Neural progenitor cell (in vitro differentiated cells): ENCODE measurements at regions not wholly inside any gene's neighbourhood (a gene's known extent, or its start where the extent isn't known, plus 50 kb on each side); places are given as distances from the start of the nearest gene placed in this dataset.

Source experiments
- DNase-seq: peaks from one replicate; pipeline ENCODE4 v3.0.0-alpha.2; 2016; ENCODE audit warnings: low spot score
- H2AFZ ChIP-seq: fragments of 200-600 bp; sonication (generic); replicated peaks from 2 replicates; pipeline ENCODE4 v1.6.1; 2016; ENCODE audit warnings: antibody characterized with exemption
- H3F3A ChIP-seq: fragments of 200-600 bp; sonication (generic); 2 replicates; pipeline ENCODE4 v1.6.1; 2016; ENCODE audit warnings: antibody characterized with exemption, low read depth
- H3K27ac ChIP-seq: fragments of 200-600 bp; sonication (generic); 2 replicates; pipeline ENCODE4 v1.5.1; 2016; ENCODE audit warnings: mild to moderate bottlenecking
- H3K27me3 ChIP-seq: fragments of 200-600 bp; sonication (generic); 2 replicates; pipeline ENCODE4 v1.6.1; 2016; ENCODE audit warnings: mild to moderate bottlenecking, moderate library complexity
- H3K36me3 ChIP-seq: fragments of 200-600 bp; sonication (generic); 2 replicates; pipeline ENCODE4 v1.5.1; 2016
- H3K4me1 ChIP-seq: fragments of 200-600 bp; sonication (generic); 2 replicates; pipeline ENCODE4 v1.6.1; 2016; ENCODE audit warnings: mixed run types
- H3K4me2 ChIP-seq: fragments of 200-600 bp; sonication (generic); 2 replicates; pipeline ENCODE4 v1.6.1; 2016
- H3K4me3 ChIP-seq: fragments of 200-600 bp; sonication (generic); 2 replicates; pipeline ENCODE4 v1.5.1; 2016
- H3K79me2 ChIP-seq: fragments of 200-600 bp; sonication (generic); 2 replicates; pipeline ENCODE4 v1.6.1; 2016; ENCODE audit warnings: low read depth
- H3K9ac ChIP-seq: fragments of 200-600 bp; sonication (generic); 2 replicates; pipeline ENCODE4 v1.6.1; 2016
- H3K9me3 ChIP-seq: fragments of 200-600 bp; sonication (generic); 2 replicates; pipeline ENCODE4 v1.5.1; 2016; ENCODE audit warnings: low read depth
- H4K20me1 ChIP-seq: fragments of 200-600 bp; sonication (generic); 2 replicates; pipeline ENCODE4 v1.6.1; 2016; ENCODE audit warnings: low read depth
- H3K27ac Mint-ChIP-seq: 3 replicates; pipeline ENCODE4 v1.8.0; 2021; ENCODE audit warnings: mixed read lengths
- H3K27me3 Mint-ChIP-seq: 2 replicates; pipeline ENCODE4 v1.8.0; 2022; ENCODE audit warnings: low read depth, mild to moderate bottlenecking, inconsistent platforms, moderate library complexity, mixed read lengths; ENCODE audit not compliant: insufficient read depth
- H3K36me3 Mint-ChIP-seq: 3 replicates; pipeline ENCODE4 v1.8.0; 2021; ENCODE audit warnings: mixed read lengths
- H3K4me1 Mint-ChIP-seq: 3 replicates; pipeline ENCODE4 v1.8.0; 2021; ENCODE audit warnings: mixed read lengths
- H3K4me3 Mint-ChIP-seq: 3 replicates; pipeline ENCODE4 v1.8.0; 2021; ENCODE audit warnings: mild to moderate bottlenecking, moderate library complexity, mixed read lengths
- H3K9me3 Mint-ChIP-seq: 3 replicates; pipeline ENCODE4 v1.8.0; 2020; ENCODE audit warnings: mixed read lengths
- CTCF ChIP-seq: fragments of 200-600 bp; sonication (generic); IDR thresholded peaks from 2 replicates; pipeline ENCODE4 v1.5.1; 2017; ENCODE audit warnings: antibody characterized with exemption, mild to moderate bottlenecking
- EZH2 ChIP-seq: fragments of 200-600 bp; sonication (generic); IDR thresholded peaks from 2 replicates; pipeline ENCODE4 v1.6.1; 2017; ENCODE audit warnings: antibody characterized with exemption, mild to moderate bottlenecking, moderate library complexity
- EZH2phosphoT487 ChIP-seq: fragments of 200-600 bp; sonication (generic); IDR thresholded peaks from 2 replicates; pipeline ENCODE4 v1.6.1; 2017; ENCODE audit warnings: antibody characterized with exemption

- H2AFZ ChIP-seq: no peak overlapping the region
- peaks cover 4% of the 10 kb centered on the region for H3K27me3 Mint-ChIP-seq
- H3K27ac Mint-ChIP-seq: no peak overlapping the region
These were observed 252.4 kb upstream of the RPS6KA3 start for GRCh38 chrX:20519146-20519545.

GRCh38 chrX:20517565-20517964 lies 250.9 kb upstream of the RPS6KA3 start:
- Histone ChIP-seq H3K36me3 (no peaks in the 10 kb centered on the region), H3F3A (no peaks in the 10 kb centered on the region), H3K4me3 (no peak overlapping the region), H3K79me2 (no peaks in the 10 kb centered on the region), H3K9ac (no peak overlapping the region), H3K4me2 (no peak overlapping the region), H2AFZ (no peak overlapping the region), H4K20me1 (no peaks in the 10 kb centered on the region), H3K4me1 (no peaks in the 10 kb centered on the region), H3K9me3 (no peaks in the 10 kb centered on the region), H3K27me3 (no peaks in the 10 kb centered on the region), H3K27ac (no peak overlapping the region)
- no peak for DNase-seq
- no peak for TF ChIP-seq EZH2
- no peak for TF ChIP-seq EZH2phosphoT487
- TF ChIP-seq CTCF: no peak
- Mint-ChIP-seq H3K4me1 (no peaks in the 10 kb centered on the region), H3K4me3 (no peak overlapping the region), H3K36me3 (no peaks in the 10 kb centered on the region), H3K27ac (no peak overlapping the region), H3K9me3 (peaks cover 2% of the 10 kb centered on the region), H3K27me3 (peaks cover 4% of the 10 kb centered on the region)

More at GRCh38 chrX:20519146-20519545, 252.4 kb upstream of the RPS6KA3 start:
- H3K27me3 ChIP-seq: no peaks in the 10 kb centered on the region
- H3K9me3 ChIP-seq: no peaks in the 10 kb centered on the region
- Mint-ChIP-seq H3K4me1 (no peaks in the 10 kb centered on the region), H3K9me3 (peaks cover 2% of the 10 kb centered on the region), H3K4me3 (no peak overlapping the region), H3K36me3 (no peaks in the 10 kb centered on the region)
- no peaks in the 10 kb centered on the region for H3K4me1 ChIP-seq
- H3K27ac ChIP-seq: no peak overlapping the region
- no peak overlapping the region for H3K9ac ChIP-seq
- H3K79me2 ChIP-seq: no peaks in the 10 kb centered on the region
- no peaks in the 10 kb centered on the region for H4K20me1 ChIP-seq
- H3F3A ChIP-seq: no peaks in the 10 kb centered on the region
- no peak overlapping the region for H3K4me2 ChIP-seq
- no peak overlapping the region for H3K4me3 ChIP-seq
- no peaks in the 10 kb centered on the region for H3K36me3 ChIP-seq
- TF ChIP-seq EZH2: no peak
- TF ChIP-seq EZH2phosphoT487: no peak
- no peak for TF ChIP-seq CTCF
- DNase-seq: no peak

GRCh38 chrX:20515841-20516461 lies 249.2 kb upstream of the RPS6KA3 start:
- Mint-ChIP-seq H3K4me1 (no peaks in the 10 kb centered on the region), H3K36me3 (no peaks in the 10 kb centered on the region), H3K27me3 (peaks cover 4% of the 10 kb centered on the region), H3K27ac (no peak overlapping the region), H3K9me3 (peaks cover 2% of the 10 kb centered on the region), H3K4me3 (no peak overlapping the region)
- Histone ChIP-seq H3K27ac (no peak overlapping the region), H3K4me1 (no peaks in the 10 kb centered on the region), H3K9ac (no peak overlapping the region), H4K20me1 (no peaks in the 10 kb centered on the region), H3K27me3 (no peaks in the 10 kb centered on the region), H3K4me3 (no peak overlapping the region), H3K36me3 (no peaks in the 10 kb centered on the region), H3K9me3 (peaks cover 4% of the 10 kb centered on the region), H3F3A (no peaks in the 10 kb centered on the region), H2AFZ (no peak overlapping the region), H3K79me2 (no peaks in the 10 kb centered on the region), H3K4me2 (no peak overlapping the region)
- TF ChIP-seq CTCF (no peak), EZH2phosphoT487 (no peak), EZH2 (no peak)
- no peak for DNase-seq
